ENCODE measurements at regions not wholly inside any gene's neighbourhood (a gene's known extent, or its start where the extent isn't known, plus 50 kb on each side); places are given as distances from the start of the nearest gene placed in this dataset.

GRCh38 chr3:41030220-41030619 lies 169.1 kb upstream of the CTNNB1 start:
- DNase-seq (ENCODE audit: low read depth in 2 of 3, low spot score in 2 of 3), result no peak

- no peak for DNase-seq (ENCODE audit: low read depth in 2 of 3, low spot score in 2 of 3)
Measured at GRCh38 chr3:41031401-41031800, 167.9 kb upstream of the CTNNB1 start.

DNA sequence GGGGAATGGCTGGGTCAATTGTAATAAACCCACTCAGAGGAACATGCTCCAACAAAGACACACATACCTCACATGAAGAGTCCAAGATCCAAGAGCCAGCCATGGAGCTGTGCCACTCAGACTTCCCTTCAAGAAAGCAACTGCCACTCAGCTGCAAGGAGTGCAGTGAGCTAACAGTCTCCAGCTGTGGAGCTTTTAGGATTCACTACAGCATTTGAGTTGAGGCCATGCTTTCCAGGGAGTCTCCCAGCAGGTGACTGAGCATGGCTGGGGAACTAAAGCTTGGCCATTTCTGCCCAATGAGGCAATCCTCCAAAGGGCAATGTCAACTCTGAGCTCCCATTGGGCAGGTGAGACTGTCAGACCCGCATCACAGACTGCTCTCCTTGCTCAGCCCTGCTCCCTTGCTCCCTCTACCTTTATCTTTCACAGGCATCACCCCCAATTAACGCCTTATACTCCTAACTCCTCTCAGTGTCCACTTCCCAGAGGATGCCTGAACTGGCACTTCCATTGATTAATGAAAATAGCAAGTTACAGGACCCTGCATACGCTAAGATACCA lies 165.3 kb upstream of the CTNNB1 start:
- no peak for DNase-seq (ENCODE audit: low read depth in 2 of 3, low spot score in 2 of 3)

GRCh38 chr3:41035456-41036022 lies 163.8 kb upstream of the CTNNB1 start:
- DNase-seq (ENCODE audit: low read depth in 2 of 3, low spot score in 2 of 3), result no peak

DNA sequence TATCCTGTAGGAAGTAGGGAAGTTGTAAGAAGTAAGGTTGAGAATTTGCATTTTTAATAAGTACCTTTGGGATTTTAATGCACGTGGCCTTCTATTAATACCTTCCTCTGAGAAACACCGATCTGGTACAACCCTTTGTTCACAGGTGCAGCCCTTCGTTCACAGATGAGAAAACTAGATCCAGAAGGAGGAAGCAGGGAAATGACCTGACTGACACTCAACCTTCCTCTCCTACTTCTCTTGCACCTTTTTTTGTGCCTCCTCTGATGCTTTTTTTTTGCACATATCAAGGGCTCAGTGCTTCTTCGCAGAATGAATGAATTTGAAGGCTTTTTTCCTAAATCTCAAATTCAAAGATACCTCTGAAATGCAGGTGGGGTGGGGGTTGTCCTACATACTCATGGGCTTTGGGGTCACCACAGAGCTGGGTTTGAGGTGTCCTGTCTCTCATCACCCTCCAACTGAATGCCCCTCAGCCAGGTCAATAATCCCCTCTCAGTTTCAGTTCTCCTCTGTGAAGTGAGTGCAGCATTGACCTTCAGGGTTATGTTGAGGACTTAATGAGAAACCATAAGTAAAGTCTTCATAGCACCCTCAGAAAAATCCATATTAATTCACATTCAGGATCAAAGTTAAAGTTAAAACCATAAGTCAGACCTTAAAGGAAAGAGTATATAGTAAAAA lies 161.5 kb upstream of the CTNNB1 start:
- no peak for DNase-seq (ENCODE audit: low read depth in 2 of 3, low spot score in 2 of 3)

DNA sequence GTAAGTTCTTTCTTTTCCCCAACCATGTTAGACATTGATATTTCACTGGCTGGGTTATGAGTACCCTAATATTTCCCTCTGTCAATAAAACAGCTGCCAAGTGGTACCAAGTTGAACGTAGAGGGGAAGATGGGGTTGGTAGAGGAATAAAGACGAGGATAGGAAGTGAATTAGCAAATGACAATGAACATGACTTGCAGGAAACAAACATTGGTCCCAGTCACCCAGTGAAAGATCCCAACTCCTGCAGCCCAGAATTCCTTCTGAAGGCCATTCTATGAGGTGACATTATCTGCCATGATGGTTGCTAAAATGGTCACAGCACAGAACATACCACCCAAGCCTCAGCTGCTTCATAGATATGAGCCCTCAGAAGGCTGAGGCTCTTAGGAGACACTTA lies 159.0 kb upstream of the CTNNB1 start:
- no peak for DNase-seq (ENCODE audit: low read depth in 2 of 3, low spot score in 2 of 3)

GRCh38 chr3:41041462-41041861 lies 157.8 kb upstream of the CTNNB1 start:
- DNase-seq (ENCODE audit: low read depth in 2 of 3, low spot score in 2 of 3), result no peak

DNA sequence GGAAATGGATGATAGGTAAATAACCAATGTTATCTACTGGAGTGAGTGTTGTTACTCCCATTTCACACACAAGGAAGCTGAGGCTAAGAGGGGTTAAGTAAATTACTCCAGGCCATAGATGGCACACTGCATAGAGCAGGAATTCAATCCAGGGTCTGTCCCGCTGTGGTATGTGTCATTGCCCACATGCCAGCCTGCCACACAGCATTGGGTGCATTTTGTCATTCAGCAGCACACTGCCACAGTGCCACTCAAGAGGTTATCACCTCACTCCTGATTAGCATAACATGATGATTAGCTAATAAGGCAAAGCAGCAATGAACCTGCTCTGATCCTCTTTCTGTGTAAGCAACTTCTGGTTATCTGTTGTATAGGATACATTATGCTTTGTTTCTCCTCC lies 157.4 kb upstream of the CTNNB1 start:
- DNase-seq (ENCODE audit: low read depth in 2 of 3, low spot score in 2 of 3), result no peak

DNA sequence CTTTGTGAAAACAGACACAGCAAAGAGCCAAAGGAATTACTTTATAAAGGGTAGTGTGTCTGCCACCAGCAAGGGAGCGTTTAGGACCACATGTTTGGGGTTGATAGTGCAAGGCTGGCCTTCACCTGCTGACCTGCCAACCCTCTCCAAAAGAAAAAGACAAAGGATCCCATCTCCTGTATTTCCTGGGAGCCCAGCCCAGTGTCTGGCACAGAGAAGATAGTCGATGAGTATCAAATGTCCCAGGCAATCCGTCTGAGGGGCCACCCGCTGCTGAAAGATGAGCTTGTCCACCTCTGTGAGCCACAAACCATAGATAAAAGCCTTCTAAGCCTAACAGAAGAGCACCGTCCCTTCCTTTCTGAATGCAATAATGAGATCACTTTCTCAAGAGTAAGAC lies 154.8 kb upstream of the CTNNB1 start:
- DNase-seq (ENCODE audit: low read depth in 2 of 3, low spot score in 2 of 3), result no peak

DNA sequence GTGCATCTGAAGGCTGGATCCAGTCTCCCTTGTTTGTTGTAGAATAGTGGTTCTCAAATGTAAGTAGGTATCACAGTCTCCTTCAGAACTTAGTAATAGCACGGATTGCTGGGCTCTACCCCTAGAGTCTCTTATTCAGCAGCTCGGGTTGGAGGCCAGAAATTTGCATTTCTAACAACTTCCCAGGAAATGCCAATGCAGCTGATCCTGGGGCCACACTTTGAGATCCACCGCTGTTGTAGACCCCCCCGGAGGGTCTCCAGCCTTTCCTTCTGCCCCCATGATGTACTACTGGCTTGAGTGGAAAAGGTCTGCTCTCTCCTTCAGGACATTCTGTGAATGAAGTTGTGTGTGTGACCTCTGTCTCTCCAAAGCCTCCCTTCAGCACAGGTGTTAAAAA lies 153.8 kb upstream of the CTNNB1 start:
- DNase-seq (ENCODE audit: low read depth in 2 of 3, low spot score in 2 of 3), result no peak

- DNase-seq (ENCODE audit: low read depth in 2 of 3, low spot score in 2 of 3), result no peak
Measured at GRCh38 chr3:41050144-41050543, 149.2 kb upstream of the CTNNB1 start.

- DNase-seq (ENCODE audit: low read depth in 2 of 3, low spot score in 2 of 3), result no peak
Measured at GRCh38 chr3:41053220-41053619, 146.1 kb upstream of the CTNNB1 start.

DNA sequence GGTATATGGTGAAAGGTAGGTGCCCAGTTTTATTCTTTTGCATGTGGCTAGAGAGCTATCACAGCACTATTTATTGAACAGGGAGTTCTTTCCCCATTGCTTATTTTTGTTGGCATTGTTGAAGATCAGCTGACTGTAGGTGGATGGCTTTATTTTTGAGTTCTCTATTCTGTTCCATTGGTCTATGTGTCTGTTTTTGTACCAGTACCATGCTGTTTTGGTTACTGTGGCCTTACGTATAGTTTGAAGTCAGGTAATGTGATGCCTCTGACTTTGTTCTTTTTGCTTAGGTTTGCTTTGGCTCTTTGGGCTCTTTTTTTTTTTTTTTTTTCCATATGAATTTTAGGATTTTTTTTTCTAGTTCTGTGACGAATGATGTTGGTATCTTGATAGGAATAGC lies 139.2 kb upstream of the CTNNB1 start:
- no peak for DNase-seq (ENCODE audit: low read depth in 2 of 3, low spot score in 2 of 3)

DNA sequence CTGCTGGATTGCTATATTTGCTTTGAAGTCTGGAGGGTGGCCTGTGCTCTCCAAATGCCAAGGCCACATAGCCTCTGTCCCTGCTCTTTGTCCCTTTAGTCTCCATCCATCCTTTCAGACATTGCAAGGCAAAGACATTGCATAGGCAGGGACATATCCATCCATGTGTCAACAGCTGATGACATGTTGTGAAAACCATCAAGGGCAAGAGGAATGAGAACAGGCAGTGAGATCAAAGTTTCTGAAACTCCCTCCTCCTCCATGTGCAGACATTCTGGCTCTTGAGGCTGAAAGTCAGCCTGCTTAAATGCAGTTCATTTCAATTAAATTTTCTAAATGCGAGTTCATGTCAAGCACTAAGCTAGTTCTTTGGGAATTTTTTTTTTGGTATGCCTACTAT lies 135.2 kb upstream of the CTNNB1 start:
- DNase-seq (ENCODE audit: low read depth in 2 of 3, low spot score in 2 of 3), result no peak

DNA sequence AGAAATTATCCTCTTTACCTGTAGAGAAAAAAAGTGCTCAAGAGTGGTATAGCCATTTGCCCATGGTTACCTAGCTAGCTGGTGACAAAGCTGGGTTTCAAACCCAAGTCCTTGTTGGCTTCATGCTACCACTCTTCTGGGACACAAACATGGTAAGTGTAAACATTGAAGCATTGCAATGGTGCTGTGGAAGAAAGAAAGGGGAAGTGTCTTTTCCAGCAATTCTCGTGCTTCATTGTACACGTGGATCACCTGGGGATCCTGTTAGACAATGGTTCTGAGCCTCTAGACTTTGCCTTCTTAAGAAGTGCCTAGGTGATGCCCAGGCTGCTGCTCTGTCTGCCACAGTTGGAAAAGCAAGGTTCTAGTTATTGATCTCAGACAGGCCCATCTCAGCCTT lies 134.8 kb upstream of the CTNNB1 start:
- no peak for DNase-seq (ENCODE audit: low read depth in 2 of 3, low spot score in 2 of 3)

DNA sequence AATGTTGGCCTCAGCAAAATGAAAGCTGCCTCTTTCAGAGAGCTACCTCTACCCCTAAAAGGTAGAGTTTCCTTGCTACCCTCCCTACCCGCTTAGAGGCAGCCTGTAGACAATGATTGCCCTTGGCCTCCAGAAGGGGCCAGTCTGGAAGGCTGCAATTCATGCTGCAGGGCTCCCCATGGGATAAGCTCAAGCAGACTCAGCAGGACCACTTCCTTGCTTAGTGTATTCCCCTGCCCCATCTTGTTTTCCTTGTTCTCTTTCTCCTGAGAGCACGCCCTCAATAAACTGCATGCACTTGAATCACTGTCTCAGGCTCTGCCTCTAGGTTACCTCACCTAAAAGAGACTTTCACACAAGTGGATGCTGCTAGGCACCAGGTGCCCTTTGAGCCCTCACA lies 134.0 kb upstream of the CTNNB1 start:
- no peak for DNase-seq (ENCODE audit: low read depth in 2 of 3, low spot score in 2 of 3)

DNA sequence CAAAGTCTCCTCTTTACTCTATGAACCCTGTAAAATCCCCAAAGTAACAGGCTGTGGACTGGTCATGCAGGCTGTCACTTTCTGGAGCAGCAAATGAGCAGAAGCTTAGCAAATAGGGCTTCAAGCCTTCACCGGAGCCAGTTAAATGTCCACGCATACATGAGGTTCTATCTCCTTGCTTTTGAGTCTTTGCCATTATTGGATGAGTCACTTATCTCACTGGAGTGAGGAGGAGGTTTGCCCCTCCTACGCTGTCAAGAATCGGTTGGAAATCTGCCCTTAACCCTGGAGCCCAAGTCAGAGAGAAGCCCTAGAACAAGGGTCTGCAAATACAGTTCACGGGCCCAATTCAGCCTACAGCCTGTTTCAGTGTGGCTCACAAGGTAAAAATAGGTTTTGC lies 126.1 kb upstream of the CTNNB1 start:
- no peak for DNase-seq (ENCODE audit: low read depth in 2 of 3, low spot score in 2 of 3)

DNA sequence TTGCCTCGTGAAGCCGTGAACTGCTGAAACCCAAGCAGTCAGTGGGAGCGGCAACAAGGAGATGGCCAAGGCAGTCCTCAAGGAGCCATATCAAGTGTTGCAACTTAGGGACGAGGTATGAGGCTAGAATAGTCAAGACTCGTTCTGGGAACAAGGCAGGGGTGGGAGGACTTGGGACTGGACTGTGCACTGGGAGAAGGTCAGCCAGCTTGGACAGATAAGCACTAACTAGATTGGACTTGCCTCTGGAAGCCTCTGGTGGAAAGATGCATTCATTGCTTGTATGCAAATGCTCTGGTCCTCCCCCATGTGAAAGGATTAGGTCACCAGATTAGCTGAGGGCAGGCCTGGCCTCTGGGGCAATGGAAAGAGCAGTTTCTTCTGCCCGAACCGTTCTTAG lies 123.3 kb upstream of the CTNNB1 start:
- DNase-seq (ENCODE audit: low read depth in 2 of 3, low spot score in 2 of 3), result no peak

GRCh38 chr3:41076399-41076798 lies 122.9 kb upstream of the CTNNB1 start:
- no peak for DNase-seq (ENCODE audit: low read depth in 2 of 3, low spot score in 2 of 3)

DNA sequence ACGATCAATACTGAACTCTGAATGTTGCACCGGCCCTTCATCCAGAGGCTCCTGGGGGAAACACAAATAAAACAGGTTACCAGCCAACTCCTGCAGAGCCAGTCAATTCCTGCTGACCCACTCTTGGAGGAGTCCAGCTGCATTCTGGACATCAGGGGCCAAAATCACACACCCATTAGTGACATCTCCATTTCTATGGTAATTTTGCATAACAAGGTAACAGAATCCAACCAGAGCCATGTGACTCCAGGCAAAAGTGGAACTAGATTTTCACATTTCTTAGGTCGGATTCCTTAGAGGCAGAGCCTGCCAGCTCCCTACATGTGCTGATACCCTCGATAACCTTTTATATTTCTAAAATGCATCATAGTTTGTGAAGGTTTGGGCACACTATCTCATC lies 119.2 kb upstream of the CTNNB1 start:
- DNase-seq (ENCODE audit: low read depth in 2 of 3, low spot score in 2 of 3), result no peak

GRCh38 chr3:41088882-41089281 lies 110.4 kb upstream of the CTNNB1 start:
- no peak for DNase-seq (ENCODE audit: low read depth in 2 of 3, low spot score in 2 of 3)

DNA sequence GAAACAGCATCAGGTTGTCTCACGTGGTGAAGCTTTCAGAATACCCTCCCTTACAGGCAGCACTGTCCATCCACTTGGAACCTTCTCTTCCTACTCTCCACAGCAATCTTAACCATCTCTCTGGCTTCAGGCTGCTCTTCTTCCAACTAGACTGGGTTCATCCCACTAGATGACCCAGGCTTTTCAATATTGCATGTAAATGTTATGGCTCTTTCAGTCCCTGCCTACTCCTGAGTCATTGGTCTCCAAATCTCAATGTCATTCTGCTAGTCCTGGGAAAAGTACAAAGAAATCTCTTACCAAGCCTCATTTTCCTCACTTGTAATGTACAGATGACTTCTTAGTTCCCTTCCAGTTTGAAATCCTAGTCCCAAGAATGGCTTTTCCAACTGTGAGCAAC lies 109.7 kb upstream of the CTNNB1 start:
- DNase-seq (ENCODE audit: low read depth in 2 of 3, low spot score in 2 of 3), result no peak

GRCh38 chr3:41092844-41093243 lies 106.5 kb upstream of the CTNNB1 start:
- no peak for DNase-seq (ENCODE audit: low read depth in 2 of 3, low spot score in 2 of 3)

Measured in activated CD8-positive, alpha-beta memory T cell treated with anti-CD3 and anti-CD28 coated beads for 48 hours (primary cell).